HG03025 (cell line): ENCODE measurements at regions not wholly inside any gene's neighbourhood (a gene's known extent, or its start where the extent isn't known, plus 50 kb on each side); places are given as distances from the start of the nearest gene placed in this dataset.
"Not testable (repeated sequence)": the region's sequence is repeated elsewhere in the genome, so short reads cannot be mapped to it uniquely, and the experiment has no call there.

Experiments
- ATAC-seq: cut with Tn5 transposase; IDR thresholded peaks from one replicate; pipeline ENCODE4 v1.9.1; 2021; ENCODE audit warnings: mild to moderate bottlenecking, moderate library complexity; ENCODE audit not compliant: unreplicated experiment, low FRiP score

DNA sequence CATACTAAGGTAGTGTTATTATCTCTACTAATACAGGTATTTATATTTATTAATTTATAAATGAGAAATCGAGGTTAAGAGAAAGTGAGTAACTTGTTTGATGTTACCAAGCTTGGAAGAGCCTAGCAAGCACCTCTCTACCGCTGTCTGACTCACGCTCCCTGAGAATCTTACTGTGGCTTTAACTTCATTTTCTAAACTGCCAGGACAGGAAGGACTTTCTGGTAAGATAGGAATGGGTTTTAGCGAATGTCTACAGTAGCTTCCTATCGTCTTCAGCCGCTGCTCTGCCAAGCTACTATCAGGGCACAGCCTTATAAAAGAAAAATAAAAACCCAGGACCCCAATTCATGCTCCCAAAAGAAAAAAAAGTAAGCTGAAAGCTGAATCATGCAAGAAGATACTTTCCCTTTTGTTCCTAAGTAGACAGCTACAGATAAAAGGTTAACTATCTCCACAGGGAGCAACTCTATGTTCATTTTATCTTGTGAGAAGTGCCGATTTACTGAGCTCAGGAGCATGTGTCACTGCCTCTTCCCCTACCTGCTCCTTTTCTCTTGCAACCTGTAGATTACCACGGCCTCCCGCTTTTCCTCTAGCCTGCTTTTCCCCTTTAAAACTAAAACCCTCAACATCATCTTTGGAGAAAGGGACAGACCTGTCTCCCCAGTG is 60.2 kb downstream of the THNSL1 start:
- ATAC-seq: no peak

DNA sequence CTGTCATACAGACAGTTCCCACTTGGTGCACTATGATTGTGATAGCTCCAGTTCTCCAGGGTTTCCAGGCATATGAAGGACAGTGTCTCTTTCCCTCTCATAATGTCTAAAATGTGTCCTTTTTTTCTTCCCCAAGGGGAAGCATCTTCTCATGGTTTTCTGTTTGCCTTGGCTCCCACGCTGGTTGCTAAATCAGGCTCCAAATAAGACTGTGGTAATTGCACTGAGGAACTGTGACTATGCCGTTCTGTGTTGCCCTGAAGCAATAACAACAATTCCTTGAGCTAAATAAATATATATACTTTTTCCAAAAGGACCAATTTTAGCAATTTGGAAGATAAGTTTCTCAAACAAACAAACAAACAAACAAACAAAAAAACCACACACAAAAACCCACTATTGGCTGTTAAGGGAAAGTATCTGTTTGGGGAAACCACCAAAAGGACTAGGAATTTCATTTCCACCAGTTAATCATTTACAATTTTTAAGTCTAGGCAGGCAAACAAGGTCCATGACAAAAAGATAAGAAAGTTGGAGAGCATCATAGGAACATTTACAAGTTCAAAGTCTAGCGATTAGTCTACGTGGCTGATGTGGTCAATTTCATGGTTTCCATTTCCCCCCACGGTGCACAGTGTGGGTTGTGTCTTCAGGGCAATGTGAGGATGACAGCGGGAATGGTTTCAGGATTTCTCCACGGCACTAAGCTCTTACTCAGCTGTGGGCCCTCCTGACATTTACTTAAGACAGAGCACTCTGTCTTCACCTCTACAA is 62.4 kb downstream of the THNSL1 start:
- ATAC-seq: no peak

DNA sequence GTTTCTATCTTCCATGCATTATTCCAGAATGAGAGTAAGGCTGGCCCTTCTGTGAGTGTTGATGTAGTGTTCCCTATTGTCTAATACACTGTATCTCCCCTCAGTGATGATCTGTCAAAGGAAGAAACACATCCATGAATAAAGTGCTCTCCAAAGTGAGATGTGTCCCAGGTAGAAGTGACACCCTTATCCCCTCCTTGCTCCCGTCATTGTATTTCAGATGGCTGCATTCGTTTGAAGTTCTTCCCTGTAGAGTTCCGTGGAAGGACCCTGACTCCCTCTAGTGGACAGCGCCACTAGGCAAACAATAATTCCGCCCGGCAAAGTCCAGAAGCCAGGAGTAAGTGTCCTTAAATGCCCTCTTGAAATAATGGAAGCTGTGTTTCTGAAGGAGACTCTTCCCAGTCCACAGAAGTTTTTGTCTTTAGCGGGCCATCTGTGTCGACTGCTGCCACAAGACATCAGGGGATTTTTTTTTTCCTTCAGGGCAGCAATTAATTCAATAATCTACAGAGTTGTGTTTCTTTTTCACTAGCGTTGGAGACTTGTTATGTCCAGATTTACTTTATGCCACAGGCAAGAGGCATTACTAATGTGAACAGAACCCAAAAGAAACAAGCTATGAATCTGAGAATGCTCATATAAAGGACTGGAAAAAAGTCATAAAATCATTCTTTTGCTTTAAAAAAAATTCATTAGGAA is 64.6 kb downstream of the THNSL1 start:
- ATAC-seq: peak; percentile 77

DNA sequence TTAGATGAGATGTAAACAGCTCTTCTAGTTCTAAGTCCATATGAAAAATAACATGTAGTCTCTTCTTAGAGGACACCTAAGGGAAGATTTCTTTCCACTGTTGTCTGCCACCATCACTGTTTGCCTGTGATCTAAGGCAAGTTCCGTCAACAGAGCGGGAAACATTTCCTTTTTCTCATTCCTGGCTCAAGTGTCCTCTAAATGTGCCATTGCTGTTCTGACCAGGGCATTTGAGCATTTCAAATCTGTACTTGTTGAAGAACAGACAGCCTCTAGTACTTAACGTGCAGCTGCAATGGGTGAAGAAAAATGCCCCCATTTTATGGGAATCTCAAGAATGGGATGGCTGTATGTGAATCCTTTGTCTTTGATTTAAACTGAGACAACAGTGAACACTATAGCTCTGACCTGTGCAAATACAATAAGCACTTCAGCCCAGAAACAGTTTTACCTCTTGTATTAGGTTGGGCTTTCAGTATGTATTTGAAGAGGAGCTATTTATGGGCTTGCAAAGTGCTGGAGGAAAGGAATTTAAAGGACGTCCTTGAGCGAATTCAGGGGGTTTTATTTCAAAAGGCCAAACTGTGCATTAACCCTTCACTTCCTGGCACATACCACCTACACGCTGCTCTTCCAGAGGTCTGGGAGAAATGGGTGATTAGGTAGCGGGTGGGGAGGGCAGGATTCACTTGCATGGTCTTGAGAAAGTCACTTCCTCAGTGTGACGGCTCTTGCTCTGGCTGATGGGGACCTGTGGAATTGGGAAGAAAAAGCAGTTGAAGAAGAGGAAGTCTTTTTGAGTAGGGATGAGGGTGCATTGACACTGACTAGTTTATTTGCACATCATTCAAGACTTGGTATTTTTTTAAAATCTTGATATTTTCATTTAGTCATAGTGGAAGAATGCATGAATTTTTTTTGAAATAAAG is 66.1 kb downstream of the THNSL1 start:
- no peak for ATAC-seq

DNA sequence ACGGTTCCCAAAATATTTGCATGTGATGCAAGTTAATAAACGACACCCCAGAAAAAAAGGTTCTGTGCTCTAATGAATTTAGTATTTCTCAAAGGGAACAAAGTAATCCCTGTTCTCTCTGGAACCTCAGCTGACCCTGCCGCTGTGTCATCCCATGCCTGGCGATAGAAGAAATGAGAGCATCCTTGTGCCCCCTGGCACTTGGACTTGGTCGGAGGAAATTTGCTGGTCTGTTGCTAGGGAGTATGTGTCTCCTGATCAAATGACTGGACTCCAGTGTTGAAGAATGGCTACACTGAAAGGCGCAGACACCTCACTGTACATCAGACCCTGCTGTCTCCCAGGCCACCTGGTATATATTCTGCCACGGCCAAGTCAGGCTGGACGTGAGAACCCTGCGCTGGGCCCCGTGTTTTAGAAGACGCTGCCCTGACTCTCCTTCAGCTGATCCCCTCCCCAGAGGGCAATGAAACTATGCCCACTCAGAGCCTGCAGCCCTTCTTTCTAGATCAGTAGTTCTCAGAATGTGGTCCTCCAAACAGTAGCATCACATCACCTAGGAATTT is 67.2 kb downstream of the THNSL1 start:
- ATAC-seq: no peak

DNA sequence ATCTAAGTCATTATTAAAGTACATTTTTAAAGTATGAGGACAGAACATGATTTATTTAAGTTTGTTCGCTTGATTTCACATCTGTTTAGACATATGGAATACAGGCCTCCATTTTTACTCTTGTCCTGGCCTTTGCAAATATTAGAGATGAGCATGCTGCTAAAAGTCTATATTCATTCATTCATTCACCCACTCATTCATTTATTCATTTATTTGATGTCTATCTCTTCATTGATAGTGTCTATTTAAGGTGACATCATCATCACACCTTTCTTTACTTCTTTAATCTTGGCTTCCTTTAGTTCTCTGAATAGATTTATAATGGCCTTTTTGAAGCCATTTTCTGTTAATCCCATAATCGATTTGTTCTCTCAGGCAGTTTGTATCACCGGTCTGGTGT is 68.0 kb downstream of the THNSL1 start:
- ATAC-seq: no peak

DNA sequence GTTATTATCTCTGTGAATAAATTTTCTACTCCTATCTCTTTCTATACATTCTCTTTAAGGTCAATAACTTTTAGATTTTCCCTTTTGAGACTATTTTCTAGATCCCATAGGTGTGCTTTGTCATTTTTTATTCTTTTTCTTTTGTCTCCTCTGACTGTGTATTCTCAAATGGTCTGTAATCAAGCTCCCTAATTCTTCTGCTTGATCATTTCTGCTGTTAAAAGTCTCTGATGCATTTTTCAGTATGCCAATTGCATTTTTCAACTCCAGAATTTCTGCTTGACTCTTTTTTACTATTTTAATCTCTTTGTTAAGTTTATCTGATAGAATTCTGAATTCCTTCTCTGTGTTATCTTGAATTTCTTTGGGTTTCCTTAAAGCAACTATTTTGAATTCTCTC is 78.2 kb downstream of the THNSL1 start:
- ATAC-seq: no peak

DNA sequence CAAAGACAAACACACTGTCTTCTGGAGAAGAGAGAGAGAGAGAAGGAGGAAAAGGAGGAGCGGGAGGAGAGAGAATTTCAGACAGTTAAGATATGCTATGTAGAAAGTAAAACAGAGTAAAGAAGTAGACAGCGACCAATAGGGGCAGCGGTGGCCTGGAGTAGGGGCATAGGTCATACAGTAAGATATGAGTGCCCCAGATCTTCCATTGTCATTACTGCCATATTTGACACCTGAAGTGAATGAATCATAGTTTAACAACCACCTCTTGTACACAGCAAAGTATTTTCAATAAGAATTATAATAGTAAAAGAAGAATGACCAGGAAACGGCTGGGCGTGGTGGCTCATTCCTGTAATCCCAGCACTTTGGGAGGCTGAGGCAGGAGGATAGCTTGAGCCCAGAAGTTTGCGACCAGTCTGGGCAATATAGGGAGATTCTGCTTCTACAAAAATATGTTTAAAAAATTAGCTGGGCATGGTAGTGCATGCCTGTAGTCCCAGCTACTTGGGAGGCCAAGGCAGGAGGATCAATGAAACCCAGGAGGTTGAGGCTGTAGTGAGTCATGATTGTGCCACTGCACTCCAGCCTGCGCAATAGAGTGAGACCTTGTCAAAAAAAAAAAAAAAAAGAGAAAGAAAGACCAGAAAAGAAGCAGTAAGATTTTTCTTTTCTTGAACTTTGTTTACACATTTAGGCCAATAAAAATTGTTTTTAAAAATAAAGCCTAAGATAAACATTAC is 77.0 kb upstream of the GPR158 start:
- no peak for ATAC-seq

DNA sequence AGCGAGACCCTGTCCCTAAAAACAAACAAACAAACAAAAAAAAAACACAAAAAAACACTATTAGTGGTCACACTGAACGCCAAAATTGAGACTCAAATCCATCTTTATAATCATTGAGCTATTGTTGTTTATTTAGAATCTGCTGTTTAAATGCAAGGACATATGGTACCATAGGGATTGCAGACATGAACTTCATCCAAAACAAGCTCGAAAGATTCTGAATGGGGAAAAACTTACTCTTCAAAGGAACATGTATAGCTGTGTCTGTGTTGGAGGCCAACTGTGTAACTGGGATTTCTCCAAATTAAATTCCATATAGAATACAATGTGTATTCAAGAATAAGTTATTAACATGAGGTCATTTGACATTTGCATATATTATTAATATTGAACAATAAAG is 74.7 kb upstream of the GPR158 start:
- no peak for ATAC-seq

DNA sequence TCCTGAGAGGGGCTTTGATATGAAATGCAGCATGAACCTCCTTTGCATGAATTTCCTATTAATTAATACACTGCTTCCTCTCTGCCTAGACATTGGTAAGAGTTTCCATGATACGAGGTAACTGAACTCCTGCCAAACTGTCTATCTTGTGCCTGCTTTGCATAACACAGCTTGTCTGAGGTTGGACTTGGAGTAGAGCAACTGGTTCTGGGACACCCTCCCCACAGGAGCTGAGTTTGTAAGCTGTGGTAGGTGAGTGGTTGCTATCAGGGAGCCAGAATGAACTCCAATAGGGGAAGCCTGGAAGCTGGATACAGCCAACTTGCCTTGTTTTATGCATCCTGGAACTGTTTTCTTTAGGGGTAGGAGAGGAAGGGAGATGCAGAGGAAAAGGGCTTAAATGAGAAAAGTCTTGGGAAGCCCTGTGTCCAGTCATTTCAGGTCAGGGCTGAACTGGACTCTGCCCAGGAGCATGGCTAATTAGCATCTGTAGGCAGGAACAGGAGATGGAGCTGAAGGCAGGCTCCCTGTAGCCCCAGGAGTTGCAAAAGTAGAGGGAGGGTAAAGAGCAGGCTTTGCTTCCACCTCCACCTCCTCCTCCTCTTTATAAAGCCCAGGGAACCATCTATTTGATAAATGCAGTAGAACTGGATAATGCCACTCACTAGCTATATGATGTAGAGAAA is 73.2 kb upstream of the GPR158 start:
- ATAC-seq: no peak

DNA sequence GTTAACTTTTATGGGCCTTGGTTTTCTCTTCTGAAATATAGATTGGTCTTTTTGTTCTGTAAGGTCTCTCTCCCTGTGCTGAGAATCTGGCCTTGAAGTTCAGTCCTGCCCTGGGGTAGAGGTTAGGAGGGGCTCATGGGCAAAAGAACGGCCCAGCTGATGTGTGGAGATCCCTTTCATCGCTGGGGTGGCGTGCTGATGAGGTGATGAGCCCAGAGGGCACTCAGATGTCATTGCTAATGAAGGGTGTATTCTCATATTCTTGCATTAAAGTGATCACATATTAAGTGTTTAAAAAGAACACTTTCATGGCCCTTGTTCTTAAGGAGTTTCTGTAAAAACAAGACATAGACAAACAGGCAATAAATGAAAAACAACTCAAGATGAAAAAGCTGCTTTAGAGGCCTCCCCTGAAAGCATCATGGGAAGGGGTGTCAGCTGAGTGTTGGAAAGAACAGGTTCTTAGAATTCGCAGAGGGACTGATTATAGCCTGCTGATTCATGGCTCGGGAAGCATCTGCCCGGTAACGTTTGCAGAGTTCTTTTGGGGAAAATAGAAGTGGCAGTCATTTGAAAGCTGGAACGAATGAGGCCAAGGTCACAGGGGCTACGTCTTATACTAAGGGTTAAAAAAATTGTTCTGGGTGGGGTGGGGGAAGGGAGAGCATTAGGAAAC is 72.5 kb upstream of the GPR158 start:
- no peak for ATAC-seq

DNA sequence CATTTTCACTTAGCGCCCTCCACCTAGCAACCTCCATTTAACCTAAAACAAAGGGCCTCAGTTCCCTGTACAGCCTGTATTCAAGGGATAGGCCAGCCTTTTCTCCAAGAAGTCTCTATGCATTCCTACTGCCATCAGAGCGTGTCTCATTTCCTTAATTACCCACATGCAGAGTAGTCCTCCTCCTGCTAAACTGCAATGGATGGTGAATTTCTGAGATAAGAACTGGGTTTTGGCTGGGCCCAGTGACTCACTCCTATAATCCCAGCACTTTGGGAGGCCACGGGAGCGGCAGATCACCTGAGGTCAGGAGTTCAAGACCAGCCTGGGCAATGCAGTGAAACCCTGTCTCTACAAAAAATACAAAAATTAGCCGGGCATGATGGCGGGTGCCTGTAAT is 71.1 kb upstream of the GPR158 start:
- ATAC-seq: no peak

DNA sequence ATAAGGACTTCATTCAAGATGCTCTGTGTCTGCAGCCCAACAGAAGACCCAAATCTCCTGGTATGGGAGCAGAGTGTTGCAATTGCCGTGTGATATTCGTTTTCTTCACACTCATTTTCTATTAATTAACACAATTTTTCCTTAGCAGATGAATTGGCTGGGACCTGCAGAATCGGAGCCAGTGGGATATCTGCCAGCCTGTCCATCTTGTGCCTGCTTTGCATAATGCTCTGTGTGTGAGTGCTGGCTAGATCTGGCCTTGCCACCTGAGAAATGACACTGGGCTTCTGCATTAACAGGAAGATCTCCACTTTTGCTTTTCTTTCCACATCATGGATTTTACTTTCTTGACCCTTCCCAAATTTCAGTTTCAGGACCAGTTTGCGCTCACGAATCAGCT is 70.4 kb upstream of the GPR158 start:
- ATAC-seq: no peak

DNA sequence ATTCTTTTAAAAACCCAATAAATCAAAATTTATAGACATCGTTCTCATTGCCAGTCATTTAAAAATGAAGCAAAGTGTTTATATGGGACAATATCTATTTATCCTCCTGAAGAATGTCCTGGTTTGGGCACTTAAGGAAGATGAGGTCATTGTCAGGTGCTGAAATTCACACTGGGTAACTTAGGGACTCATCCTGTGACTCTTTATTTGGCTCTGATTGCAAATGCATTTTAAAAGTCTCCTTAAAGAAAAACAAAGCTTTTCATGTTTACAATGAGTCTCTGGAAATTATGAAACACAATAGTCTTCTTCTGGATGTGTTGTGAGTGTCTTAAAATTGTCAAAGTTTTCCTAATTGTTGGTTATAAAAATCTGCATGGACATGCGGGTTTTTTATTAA is 69.5 kb upstream of the GPR158 start:
- ATAC-seq: no peak

DNA sequence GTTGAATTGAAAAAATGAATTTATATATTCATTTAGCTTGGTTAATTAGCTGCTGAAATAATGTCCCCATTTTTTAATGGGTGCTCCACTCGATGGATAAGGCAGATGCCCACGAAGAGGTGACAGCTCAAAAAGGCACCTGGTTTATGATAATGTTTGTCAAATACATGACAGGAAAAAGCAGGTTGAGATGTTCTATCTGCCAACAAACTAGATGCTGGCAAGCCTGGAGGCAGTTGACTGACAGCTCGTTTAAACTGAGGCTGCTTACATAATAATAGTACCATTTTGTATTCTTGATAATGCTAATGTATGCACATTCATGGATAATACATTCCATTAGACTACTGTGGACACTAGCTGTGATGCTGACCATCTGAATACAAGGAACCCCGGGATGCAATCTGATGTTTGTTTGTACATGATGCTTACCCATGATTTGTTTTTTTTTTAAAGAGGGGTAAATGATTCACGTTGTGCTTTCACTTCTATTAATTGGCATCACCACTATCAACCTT is 69.0 kb upstream of the GPR158 start:
- ATAC-seq: no peak

DNA sequence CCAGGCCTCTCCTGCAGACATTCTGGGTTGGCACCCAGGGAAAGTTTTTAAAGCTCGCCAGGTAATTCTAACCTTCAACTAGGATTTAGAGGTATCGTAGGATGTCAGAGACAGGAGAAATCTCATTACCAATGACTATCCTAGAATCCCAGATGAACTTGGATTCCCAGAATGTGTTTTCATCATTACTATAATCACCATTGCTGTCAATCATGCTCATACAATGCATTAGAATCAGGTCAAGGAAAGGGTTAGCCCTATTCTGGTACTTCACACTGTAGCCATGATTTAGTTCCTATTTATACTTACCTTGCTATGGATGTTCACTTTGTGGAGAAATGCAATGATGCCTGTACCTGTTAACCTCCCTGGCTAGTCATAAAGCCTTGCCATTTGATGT is 67.0 kb upstream of the GPR158 start:
- no peak for ATAC-seq

DNA sequence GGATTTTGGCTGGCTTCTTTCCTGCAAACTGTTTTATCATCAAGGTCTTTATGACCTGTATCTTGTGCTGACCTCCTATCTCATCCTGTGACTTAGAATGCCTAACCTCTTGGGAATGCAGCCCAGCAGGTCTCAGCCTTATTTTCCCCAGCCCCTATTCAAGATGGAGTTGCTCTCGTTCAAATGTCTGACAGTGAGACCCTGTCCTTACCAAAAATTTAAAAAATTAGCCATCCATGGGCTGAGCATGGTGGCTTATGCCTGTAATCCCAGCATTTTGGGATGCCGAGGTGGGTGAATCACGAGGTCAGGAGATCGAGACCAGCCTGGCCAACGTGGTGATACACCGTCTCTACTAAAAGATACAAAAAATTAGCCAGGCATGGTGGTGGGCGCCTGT is 64.9 kb upstream of the GPR158 start:
- not testable (repeated sequence) for ATAC-seq

DNA sequence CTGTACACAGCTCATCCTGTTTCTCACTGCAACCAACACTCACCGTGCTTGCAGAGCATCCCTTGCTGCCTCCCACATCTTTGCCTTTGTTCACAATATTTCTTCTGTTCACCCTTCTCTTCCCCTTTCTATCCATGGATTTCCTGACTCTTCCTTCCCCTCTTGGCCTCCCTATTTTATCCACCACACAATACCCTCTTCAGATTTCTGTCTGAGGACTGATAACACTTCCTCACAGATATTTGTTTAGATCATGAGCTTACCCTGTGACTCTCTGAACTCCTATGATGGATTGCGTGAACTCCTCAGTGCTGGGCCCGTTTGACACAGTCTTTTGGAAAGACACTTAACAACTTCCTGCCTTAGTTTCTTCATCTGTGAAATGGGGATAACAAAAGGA is 62.8 kb upstream of the GPR158 start:
- no peak for ATAC-seq
